ENCODE measurements at regions not wholly inside any gene's neighbourhood (a gene's known extent, or its start where the extent isn't known, plus 50 kb on each side); places are given as distances from the start of the nearest gene placed in this dataset.

DNA sequence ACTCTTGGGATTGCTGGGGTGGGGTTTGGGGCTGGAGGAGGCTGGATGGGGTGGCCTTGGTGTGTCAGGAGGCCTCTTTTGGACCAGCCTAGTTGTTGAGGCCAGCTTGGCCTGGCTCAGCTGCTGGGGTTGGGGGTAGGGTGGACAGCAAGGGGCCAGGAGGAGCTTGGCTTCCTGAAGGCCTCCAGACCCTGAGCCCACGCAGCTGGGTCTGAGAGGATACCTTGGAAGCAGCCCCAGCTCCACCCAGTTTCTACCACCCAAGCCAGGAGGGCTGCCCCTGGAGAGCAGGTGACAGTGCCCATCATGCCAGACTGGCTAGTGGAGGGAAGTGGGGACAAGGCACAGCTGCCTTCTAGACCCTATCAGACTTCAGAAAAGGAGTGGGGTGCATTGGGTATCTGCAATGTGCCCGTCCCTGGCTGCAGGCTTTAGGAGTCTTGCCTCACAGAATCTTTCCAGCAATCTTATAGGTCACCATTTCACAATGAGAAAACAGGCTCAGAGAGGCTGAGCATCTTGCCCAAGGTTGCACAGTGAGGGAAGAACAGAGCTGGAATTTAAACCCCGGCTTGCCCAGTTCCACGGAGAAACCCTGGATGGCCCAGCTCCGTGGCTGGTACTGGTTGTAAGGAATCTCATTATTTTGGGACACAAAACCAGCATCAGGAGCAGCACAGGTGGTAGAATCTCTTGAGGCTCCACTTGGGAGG is 83.0 kb downstream of the LINGO1 start:
- no peaks in the 10 kb centered on the region for H3K36me3 ChIP-seq (ENCODE audit: insufficient read depth, low read length)
- no peaks in the 10 kb centered on the region for H3F3A ChIP-seq (ENCODE audit: low read depth)
- H3K4me1 ChIP-seq (ENCODE audit: insufficient read depth, low read length, poor library complexity, severe bottlenecking) = peaks cover 18% of the 10 kb centered on the region
- no peaks in the 10 kb centered on the region for H3K27me3 ChIP-seq (ENCODE audit: insufficient read depth, low read length, poor library complexity, severe bottlenecking)
- H3K79me2 ChIP-seq (ENCODE audit: insufficient read depth, low read length) = no peaks in the 10 kb centered on the region
- TF ChIP-seq, protein P1, sequence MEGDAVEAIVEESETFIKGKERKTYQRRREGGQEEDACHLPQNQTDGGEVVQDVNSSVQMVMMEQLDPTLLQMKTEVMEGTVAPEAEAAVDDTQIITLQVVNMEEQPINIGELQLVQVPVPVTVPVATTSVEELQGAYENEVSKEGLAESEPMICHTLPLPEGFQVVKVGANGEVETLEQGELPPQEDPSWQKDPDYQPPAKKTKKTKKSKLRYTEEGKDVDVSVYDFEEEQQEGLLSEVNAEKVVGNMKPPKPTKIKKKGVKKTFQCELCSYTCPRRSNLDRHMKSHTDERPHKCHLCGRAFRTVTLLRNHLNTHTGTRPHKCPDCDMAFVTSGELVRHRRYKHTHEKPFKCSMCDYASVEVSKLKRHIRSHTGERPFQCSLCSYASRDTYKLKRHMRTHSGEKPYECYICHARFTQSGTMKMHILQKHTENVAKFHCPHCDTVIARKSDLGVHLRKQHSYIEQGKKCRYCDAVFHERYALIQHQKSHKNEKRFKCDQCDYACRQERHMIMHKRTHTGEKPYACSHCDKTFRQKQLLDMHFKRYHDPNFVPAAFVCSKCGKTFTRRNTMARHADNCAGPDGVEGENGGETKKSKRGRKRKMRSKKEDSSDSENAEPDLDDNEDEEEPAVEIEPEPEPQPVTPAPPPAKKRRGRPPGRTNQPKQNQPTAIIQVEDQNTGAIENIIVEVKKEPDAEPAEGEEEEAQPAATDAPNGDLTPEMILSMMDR (conservative IDR thresholded peaks at IDR 0.05; ENCODE audit: low read length) = no peak
- TF ChIP-seq EZH2phosphoT487 (IDR thresholded peaks at IDR 0.05; ENCODE audit: borderline replicate concordance) = no peak
- no peak overlapping the region for H2AFZ ChIP-seq (ENCODE audit: low read length)
- H3K9me2 ChIP-seq (replicated peaks; ENCODE audit: low read depth, low read length) = no peaks in the 10 kb centered on the region
- no peak overlapping the region for H3K4me2 ChIP-seq (ENCODE audit: low read depth, low read length, poor library complexity, severe bottlenecking)
- no peak overlapping the region for H3K4me3 ChIP-seq (ENCODE audit: low read length, poor library complexity, severe bottlenecking)
- H3K9ac ChIP-seq (ENCODE audit: low read depth, low read length, poor library complexity, severe bottlenecking) = no peak overlapping the region
- H4K20me1 ChIP-seq (ENCODE audit: insufficient read depth, low read length, poor library complexity, severe bottlenecking) = no peaks in the 10 kb centered on the region
- H3K9me3 ChIP-seq (ENCODE audit: insufficient read depth, low read depth, low read length) = no peaks in the 10 kb centered on the region

DNA sequence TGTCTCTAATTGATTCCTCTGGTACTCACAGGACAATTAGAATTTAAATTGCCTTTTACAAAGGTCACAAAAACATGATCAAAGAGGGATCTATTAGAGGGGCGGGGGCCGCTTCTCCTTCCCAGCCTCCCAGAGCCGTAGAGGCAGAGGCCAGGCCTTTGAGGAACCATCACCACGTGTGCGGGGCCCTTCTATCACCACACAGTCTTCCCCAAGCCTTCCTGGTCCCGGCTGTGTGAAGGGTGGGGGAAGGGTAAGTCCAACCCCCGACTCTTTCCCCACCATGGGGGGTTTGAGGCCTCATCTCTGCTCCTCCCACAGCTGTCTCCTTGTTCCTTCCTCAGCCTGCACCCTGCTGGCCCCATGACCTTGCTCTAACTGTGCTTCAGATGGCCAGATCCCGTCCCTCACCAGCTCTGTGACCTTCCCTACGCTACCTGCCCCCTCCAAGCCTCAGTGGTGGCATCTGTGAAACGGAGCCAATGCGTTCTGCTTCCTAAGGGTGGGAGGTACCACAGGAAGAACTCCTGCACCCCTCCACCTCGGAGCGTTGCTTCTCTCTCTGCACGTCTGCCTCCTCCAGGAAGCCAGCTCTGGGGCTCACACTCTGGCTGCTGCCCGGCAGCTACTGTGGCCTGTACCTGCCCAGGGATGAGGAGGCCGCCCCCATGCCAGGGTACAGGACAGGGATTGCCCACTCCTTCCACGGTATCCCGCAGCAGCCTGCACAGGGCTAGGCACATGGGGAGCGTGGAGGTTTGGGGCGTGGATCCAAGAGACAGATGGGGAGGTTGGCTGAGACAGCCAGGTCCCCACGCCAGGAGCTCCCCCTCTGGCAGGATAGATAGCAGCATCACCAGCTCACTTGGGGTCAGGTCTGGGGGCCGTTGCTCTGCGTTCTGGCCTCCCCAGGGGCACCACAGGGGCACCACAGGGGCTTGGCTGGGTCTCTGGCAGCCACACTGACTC is 83.8 kb downstream of the LINGO1 start:
- Histone ChIP-seq H3K9me3 (ENCODE audit: insufficient read depth, low read depth, low read length) (no peaks in the 10 kb centered on the region), H3K4me2 (ENCODE audit: low read depth, low read length, poor library complexity, severe bottlenecking) (peak overlapping the region; percentile 50), H3K9ac (ENCODE audit: low read depth, low read length, poor library complexity, severe bottlenecking) (no peak overlapping the region), H3K9me2 (replicated peaks; ENCODE audit: low read depth, low read length) (no peaks in the 10 kb centered on the region), H3K79me2 (ENCODE audit: insufficient read depth, low read length) (no peaks in the 10 kb centered on the region), H4K20me1 (ENCODE audit: insufficient read depth, low read length, poor library complexity, severe bottlenecking) (no peaks in the 10 kb centered on the region), H3K4me1 (ENCODE audit: insufficient read depth, low read length, poor library complexity, severe bottlenecking) (peaks cover 18% of the 10 kb centered on the region), H3F3A (ENCODE audit: low read depth) (no peaks in the 10 kb centered on the region), H2AFZ (ENCODE audit: low read length) (0 out of 2 replicates have a peak overlapping the region, but pooled peaks have one; percentile 56), H3K36me3 (ENCODE audit: insufficient read depth, low read length) (no peaks in the 10 kb centered on the region), H3K4me3 (ENCODE audit: low read length, poor library complexity, severe bottlenecking) (no peak overlapping the region), H3K27me3 (ENCODE audit: insufficient read depth, low read length, poor library complexity, severe bottlenecking) (no peaks in the 10 kb centered on the region)
- TF ChIP-seq EZH2phosphoT487 (IDR thresholded peaks at IDR 0.05; ENCODE audit: borderline replicate concordance) = no peak
- TF ChIP-seq, protein P1 (conservative IDR thresholded peaks at IDR 0.05; ENCODE audit: low read length) = 0 out of 2 replicates have a peak, but pooled peaks have one; percentile 20

DNA sequence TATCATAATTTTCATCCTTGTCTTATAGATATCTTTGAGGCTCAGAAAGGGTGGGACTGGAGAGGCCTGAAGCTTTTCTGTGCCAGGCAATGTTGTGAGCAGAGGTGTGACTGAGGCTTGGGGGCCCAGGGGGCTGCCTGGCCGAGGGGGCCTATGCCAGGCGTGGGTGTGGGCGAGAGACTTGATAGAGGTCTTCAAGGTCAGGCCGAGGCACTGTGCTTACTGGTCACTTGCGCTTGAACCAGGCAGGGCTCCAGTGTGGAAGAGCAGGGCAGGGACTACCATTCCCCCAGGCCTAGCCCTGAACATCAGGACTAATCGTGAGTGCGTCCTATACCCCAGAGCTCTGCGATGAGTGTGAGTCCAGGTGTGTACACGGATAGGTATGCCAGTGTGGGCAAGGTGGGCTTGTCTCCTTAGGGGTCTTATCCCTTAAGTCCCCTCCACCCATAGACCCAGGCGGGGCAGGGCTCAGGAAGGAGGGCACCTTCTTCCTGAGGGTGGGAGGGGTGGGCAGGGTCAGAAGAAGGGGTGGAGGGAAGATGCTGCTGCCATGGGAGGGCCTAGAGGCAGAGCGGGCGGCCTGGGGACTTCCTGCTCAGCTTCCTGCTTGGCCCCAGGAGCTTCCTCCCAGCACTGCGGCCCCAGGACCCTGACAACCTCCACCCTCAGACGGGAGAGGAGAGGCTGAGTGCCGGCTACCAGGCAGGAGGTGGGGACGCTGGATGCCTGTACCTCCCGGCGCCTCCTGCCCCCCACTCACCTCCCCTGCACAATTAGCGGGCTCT is 84.7 kb downstream of the LINGO1 start:
- Histone ChIP-seq H3K36me3 (ENCODE audit: insufficient read depth, low read length) (no peaks in the 10 kb centered on the region), H3K9me3 (ENCODE audit: insufficient read depth, low read depth, low read length) (no peaks in the 10 kb centered on the region), H3K9ac (ENCODE audit: low read depth, low read length, poor library complexity, severe bottlenecking) (no peak overlapping the region), H3K27me3 (ENCODE audit: insufficient read depth, low read length, poor library complexity, severe bottlenecking) (no peaks in the 10 kb centered on the region), H3K79me2 (ENCODE audit: insufficient read depth, low read length) (no peaks in the 10 kb centered on the region), H4K20me1 (ENCODE audit: insufficient read depth, low read length, poor library complexity, severe bottlenecking) (no peaks in the 10 kb centered on the region), H2AFZ (ENCODE audit: low read length) (0 out of 2 replicates have a peak overlapping the region, but pooled peaks have one; percentile 56), H3K4me2 (ENCODE audit: low read depth, low read length, poor library complexity, severe bottlenecking) (peak overlapping the region; percentile 50), H3K4me3 (ENCODE audit: low read length, poor library complexity, severe bottlenecking) (no peak overlapping the region), H3K4me1 (ENCODE audit: insufficient read depth, low read length, poor library complexity, severe bottlenecking) (peaks cover 18% of the 10 kb centered on the region), H3K9me2 (replicated peaks; ENCODE audit: low read depth, low read length) (no peaks in the 10 kb centered on the region), H3F3A (ENCODE audit: low read depth) (no peaks in the 10 kb centered on the region)
- TF ChIP-seq, protein P1 (conservative IDR thresholded peaks at IDR 0.05; ENCODE audit: low read length) = no peak
- no peak for TF ChIP-seq EZH2phosphoT487 (IDR thresholded peaks at IDR 0.05; ENCODE audit: borderline replicate concordance)
